ELF-1 (cell line): ENCODE measurements at regions not wholly inside any gene's neighbourhood (a gene's known extent, or its start where the extent isn't known, plus 50 kb on each side); places are given as distances from the start of the nearest gene placed in this dataset.
"Not testable (repeated sequence)": the region's sequence is repeated elsewhere in the genome, so short reads cannot be mapped to it uniquely, and the experiment has no call there.

Experiments
- DNase-seq: peaks from one replicate; pipeline ENCODE4 v3.0.0-alpha.2; 2016; ENCODE audit warnings: low read depth, low spot score

DNA sequence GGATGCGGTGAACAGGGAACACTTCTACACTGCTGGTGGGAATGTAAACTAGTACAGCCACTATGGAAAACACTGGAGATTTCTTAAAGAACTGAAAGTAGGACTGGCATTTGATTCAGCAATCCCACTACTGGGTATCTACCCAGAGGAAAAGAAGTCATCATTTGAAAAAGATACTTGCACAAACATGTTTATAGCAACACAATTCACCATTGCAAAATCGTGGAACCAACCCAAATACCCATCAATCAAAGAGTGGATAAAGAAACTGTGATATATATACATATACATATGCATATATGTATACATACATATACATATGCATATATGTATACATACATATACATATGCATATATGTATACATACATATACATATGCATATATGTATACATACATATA, 682.0 kb downstream of the RFPL4B start:
- not testable (repeated sequence) for DNase-seq

DNA sequence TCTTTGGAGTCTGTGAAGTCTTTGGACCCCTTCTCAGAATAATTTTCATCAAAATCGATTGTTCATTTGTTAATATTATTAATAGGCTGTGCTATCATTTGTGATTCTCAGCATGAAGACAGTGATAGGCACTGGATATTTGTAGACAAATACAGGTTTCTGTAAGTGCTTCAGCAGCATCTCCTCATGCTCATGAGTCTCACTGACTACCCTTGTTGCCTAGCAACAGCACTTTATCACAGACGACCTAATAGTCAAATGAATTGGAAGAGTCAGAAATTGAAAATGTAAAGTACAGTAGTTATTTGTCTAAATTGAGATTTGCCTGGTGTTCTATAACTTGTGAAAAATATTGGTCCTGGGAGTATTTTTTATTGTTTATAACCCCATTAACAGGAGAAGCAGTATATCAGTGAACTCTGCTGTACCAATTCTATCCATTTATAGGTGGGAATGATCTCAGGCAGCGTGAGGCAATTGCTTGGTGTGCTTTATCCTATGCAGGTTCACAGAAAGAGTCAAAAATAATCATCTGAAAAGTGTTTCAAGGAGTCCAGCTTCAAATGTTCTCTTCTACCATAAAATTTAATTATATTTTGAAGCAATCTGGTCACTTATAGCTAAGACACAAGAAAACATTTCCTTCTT, 684.6 kb downstream of the RFPL4B start:
- DNase-seq, result no peak

DNA sequence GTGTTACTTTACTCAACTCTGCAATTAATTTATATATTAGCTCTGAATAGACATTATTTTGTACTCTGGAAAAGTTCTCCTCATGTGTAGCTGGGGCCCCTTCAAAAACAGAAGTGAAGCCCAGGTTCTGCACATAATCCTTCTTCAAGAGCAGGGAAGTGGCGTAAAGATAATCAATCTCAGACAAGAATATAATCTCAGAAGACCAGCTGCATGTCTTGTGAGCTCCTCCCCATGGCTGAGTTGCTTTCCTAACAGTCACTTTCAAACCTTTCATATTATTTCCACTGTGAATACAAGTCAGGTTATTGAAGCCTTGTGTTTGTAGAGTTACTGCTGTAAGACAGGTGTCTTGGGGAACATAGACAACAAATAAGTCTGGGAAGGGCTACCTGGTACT, 691.9 kb downstream of the RFPL4B start:
- DNase-seq, result no peak

DNA sequence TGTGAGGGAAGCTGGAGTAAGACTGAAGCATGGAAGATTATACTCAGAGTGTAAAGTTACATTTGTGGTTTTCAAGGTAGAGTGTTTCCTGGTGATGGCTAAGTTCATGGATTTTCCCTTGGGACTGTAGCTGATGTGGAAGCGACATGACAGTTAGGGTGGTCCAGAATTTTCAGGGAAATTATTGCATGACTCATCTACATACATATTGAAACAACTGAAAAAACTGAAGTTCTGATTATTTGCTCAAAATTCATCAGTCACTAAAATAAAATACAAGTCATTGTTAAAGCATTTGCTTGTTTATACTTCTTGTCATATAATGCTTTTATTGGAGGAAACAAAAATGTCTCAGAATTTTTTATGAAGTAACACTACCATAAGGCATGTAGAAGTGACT, 700.0 kb downstream of the RFPL4B start:
- DNase-seq, result no peak

DNA sequence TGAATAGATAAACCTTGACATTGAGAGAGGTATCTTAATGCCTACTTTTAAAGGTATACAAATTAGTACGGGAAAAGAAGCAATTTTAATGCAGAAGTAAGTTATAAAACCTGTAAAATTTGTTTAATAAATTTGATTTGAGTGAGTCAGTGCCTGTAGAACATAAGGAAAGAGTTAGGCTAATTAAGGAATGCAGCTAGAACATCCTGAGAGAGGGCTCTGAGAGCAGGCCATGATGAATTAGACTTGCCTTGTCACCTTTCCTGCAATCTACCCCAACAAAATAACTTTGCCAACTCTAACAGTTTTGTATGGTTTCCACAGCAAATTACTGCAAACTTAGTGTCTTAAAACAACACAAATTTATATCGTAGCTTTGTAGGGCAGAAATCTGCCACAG, 700.8 kb downstream of the RFPL4B start:
- no peak for DNase-seq

DNA sequence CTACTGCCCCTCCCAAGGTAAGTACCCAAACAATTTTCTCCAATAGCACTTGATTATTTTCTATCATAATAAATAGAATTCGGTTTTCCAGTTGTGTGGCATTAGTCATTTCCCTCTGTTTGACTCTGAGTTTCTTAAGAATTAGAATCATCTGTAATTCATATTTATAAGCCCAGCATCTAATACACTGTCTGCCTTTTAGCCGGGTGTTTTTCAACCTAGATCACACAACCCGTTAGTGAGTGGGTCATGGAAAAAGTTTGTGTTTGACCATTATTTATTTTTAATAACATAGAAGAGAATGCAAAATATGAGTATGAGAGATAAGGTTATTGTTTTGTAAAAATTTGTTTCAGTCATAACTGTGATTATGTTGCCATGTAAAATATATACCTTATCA, 701.6 kb downstream of the RFPL4B start:
- no peak for DNase-seq

DNA sequence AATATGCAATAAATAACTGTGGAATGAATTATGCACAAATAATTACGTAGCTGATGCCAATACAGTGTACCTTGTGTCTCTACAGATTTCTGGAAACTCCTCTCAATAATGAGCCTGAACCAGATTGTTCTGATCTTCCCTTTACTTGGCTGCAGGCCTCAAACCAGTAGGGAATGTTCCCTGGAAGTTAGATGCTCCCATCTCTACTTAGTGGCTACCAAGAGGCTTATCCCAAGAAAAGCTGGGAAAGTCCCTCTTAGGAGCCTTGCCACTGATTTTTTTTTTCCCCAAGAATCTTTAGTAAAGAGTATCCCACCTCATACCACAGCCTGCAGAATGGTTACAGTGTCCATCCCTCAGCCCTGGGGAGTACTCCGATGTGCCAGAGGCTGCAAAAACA, 702.1 kb downstream of the RFPL4B start:
- no peak for DNase-seq

DNA sequence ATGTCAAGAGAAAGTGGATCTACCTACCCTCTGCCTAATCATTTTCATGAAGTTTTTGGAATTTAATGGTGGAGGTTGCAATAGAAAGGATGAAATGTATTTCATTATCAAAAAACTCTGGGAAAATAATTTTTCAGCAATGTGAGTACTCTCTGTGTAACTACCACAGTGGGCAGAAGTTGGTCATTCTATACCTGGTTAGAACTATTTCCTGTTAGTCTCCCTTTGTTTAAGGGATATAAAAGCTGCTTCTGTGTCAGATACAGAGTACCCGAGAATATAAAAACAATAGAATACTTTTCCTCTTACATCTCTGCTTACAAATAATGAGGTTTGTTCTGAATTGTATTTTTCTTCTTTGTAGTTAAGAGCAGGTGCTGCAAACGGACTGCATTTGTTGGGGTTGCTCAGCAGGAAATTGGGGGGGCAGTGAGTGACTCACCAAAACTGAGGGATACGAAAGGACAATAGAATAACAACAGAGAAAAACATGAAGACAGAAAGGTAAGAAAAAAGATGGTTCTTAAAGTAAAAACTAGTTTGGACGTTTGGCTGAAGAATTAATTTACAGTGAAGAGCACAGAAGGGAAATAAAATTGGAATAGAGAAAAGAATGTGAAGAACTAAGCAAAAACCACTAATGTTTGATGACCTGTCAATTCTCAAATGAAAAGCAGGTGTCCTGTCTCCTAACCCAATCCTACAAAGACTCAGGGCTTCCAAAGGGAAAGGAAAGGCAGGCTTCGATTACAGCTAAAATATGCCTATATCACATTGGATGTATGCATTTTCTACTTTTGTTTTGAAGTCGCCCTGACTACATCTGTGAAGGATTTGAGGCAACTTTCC, 703.1 kb downstream of the RFPL4B start:
- DNase-seq, result no peak

DNA sequence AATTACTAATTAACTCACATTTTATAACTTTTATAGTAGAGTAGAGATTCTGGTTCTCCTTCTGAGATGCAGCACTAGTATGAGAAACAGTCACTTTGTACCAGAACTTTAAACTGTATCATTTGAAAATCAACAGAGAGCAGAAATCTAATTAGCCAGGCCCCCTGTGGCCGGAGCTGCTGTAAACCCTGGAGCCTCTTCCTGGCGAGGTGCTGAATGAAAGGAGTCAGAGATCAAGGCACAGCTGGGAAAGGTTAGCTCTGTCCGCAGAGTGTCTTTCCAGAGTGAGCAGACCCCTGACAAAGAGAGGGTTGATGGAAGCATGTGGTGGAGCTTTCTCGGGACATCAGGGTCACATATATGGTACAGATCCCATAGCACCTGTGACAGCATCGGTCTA, 703.8 kb downstream of the RFPL4B start:
- peak; percentile 60 for DNase-seq

DNA sequence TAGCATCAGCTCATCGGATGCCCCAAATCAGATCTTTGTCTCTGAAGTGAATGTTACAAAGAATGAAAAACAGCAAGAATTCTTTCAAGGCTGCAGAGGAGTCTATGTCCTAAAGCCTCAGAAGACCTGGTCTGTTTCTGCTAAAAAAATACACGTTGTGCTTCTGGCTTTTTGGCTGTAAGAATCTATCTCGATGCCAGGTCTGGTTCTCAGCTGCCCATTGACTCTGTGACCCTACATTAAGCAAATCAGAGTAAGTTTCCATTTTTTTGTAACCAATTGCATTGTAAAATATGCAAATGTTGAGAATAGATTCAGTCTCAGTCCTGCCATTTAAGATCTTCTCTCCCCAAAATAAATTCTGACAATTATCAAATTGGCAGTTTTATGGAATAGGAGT, 705.4 kb downstream of the RFPL4B start:
- no peak for DNase-seq

DNA sequence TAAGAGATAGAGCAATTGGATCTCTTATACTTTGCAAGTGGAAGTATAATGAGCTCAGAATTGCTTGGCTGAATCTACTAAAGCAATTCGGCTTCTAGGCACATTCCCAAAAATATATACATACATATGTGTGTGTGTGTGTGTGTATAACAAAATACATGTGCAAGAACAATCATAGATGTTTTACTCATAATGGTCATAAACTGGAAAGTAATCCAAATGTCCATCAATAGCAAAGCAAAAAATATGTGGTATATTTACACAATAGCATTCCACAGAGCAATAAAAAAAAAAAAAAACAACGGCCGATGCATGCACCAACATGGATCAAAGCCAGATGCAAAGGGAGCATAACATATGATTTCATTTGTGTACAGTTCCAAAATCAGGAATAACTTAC, 707.9 kb downstream of the RFPL4B start:
- no peak for DNase-seq

DNA sequence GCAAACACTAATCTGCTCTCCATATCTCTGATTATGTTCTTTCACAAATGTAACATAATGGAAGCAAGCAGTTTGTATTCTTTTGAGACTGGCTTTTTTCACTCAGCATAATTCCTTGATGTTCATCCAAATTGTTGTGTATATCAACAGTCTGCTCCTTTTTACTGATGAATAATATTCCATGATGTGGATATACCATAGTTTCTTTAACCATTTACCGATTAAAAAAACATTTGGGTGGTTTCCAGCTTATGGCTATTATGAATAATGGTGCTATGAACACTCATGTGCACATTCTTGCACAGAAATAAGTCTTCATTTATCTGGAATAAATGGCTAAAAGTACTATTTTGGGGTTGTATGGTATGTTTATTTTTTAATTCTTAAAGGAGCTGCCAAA, 708.9 kb downstream of the RFPL4B start:
- no peak for DNase-seq

DNA sequence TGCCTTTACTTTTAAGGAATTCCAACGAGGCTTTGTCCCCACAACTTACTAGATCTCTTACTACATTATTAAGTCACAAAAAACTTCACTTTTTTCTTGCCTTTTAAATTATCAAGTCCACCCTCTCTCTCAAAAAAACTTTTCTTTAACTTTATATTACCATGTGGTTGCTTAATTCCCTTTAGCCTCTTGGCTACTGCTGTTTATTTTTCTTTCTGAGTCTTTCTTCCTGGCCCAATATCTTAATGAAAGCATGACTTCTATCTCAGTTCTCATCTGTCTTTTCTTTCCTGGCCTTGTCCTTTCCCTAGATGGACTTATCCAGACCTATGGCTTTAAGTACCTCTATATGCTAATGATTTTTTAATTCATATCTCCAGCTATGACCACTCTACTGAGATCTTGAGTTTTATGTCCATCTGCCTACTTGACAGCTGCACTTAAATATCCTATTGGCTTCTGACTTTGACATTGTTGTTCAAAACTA, 710.5 kb downstream of the RFPL4B start:
- no peak for DNase-seq

DNA sequence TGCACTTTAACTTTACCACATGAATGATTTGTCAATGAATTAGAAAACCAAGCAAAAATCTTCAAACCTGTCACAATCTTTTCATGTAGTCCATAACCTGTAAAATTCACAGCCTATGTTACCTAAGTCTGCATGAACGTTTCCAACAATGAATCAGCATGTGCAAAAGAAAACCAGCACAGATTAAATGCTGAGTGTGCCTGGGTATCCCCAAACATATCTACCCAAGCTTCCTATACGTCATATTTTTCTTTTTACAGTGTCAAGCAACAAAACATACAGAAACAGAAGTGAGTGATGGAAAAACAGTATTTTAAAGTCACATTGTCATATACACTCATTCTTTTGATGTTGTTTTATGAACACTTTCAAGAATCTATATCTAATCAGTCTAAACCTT, 713.5 kb downstream of the RFPL4B start:
- DNase-seq, result no peak

DNA sequence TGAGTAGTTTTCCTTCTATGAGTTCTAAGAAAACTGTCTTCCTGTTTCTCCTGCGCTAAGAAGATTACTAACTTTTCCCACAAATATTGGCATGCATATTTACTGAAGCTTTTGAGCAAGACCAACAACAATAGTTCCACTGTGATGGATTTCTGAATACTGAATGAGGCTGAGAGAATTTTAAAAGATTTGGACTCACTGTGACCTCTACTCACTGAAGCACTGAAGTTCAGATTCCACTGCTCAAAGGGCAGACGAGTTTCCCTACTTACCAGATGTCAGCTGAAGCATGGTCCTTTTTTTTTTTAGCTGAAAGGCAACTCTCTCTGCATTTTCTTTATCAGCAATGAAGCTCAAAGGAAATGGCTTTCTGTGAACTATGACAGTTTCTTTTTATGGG, 718.5 kb downstream of the RFPL4B start:
- no peak for DNase-seq

DNA sequence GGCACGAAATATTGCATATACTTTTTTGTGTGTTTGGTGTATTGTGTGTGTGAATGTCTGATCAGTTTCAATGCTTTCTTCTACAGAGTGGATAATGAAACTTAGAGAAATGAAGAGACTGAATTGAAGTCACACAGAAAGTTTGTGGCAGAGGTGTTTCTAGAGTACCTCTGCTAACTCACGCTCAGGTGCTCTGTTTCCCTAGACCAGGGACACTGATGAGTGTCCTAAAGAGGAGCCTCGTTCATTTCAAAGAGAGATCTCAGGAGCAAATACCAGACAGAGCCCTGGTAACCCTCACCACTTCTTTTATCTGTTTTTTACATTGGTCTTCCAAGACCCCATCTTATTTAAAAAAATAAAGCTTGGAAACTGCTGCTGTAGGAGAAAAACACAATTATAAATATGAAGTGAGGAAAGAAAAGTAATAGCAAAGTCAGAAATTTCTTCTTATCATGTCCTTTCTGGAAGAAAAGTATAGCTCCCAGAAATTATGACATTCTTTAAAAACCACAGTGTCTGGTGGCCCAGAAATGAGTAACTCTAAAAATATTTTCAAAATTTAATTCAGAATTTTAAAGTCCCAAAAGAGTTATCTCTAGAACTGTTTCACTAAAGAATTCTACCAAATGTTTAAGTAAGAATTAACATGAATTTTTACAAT, 720.6 kb downstream of the RFPL4B start:
- no peak for DNase-seq

DNA sequence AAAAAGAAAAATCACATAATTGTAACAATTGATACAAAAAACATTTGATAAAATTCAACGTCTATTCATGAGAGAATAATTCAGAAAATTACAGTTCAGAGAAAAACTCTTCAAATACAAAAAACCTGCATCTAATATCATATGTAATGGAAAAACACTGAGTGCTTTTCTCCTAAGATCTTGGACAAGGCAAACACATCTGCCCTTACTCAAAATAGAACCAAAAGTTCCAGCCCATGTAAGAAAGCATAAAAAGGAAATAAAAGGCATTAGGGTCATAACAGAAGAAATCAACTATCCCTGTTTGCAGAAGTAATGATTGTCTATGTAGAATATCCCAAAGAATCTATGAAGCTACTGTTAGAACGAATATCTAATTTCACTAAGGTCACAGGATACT, 721.4 kb downstream of the RFPL4B start:
- DNase-seq, result no peak

DNA sequence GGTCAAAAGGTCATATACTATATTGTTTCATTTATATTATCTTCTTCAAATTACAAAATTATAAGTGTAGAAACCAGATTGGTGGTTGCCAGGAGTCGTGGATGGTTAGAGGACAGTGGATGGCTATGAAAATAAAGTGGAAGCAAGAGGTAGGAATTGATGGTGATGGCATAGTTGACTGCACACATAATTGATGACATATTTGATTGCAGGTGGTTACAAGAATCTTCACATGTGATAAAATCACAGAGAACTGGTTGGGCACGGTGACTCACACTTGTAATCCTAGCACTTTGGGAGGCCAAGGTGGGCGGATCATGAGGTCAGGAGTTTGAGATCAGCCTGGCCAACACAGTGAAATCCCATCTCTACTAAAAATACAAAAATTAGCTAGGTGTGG, 723.6 kb downstream of the RFPL4B start:
- DNase-seq, result not testable (repeated sequence)

DNA sequence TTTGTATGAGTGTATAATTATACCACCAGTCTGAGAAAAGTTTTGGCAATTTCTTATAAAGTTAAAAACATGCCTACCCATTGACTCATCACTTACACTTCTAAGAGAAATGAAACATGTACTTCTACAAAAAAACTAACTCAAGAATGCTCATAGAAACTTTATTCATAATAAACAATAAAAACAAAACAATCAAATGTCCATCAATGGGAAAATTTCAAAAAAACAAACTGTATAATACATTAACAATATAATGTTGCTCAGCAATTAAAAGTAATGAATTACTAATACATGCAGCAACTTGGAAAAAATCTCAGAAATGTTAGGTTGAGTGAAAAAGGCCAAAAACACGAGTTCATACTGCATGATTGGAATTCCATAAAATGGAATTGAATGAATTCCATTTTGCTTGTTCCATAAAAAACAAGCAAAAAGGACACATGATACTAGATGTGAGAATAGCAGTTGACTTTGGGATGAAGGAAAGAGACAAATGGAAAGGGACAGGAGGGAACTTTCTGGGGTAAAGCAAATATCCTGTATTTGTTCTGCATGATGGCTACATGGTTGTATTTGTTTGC, 726.6 kb downstream of the RFPL4B start:
- no peak for DNase-seq

DNA sequence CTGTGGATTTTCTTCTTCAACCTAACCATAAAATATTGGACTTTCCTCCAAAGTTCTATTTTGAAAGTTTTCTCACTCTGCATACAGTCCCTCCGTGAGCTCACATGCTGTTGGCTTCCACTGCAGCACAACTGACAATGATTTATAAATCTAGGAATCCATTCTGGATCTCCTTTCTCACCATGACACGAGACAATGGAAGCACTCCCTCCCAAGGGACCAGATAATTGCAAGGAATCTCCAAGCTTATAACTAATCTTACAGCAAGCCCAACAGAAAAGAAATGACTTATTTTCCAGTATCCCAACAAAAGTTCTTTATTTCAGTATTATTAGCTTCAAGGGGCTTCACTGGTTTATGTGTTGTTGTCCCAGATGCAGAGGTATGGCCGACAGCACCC, 729.0 kb downstream of the RFPL4B start:
- no peak for DNase-seq

DNA sequence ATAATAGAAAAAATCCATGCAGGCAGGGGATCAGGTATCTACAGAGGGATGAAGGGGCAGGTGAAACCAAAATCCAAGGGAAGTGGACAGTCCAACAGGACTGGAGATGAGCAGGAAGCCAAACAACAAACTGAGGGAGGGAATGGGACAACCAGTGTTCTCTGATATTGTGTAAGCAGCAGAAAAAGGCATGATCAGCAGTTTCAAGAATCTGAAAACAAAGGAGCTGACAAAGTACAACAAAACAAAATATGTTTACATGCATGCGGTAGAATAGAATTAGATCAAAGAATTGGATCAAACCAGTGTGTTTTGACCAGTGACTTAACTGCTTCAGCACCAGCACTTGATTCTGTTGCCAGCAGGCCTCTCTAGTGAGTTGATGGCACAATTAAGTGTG, 729.7 kb downstream of the RFPL4B start:
- DNase-seq, result no peak

DNA sequence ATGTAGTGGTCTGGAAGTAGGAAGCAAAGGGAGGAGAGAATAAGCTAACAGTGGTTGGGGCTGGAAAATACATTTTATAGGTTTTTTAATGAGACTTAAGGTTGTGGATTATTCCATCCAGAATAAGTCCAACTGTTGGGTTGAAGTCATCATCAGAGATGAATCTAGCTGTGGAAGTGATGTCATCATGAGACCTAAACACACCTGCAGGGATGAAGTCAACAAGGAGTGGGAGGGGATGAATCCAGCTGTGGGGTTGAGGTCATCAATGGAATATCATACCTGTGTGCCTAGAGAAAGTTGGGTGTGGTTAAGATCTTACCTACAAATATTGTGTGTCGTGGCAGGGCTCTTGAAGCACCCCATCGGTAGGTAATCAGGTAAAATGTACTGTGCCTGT, 730.7 kb downstream of the RFPL4B start:
- DNase-seq, result no peak
